ENCODE measurements at regions not wholly inside any gene's neighbourhood (a gene's known extent, or its start where the extent isn't known, plus 50 kb on each side); places are given as distances from the start of the nearest gene placed in this dataset.

DNA sequence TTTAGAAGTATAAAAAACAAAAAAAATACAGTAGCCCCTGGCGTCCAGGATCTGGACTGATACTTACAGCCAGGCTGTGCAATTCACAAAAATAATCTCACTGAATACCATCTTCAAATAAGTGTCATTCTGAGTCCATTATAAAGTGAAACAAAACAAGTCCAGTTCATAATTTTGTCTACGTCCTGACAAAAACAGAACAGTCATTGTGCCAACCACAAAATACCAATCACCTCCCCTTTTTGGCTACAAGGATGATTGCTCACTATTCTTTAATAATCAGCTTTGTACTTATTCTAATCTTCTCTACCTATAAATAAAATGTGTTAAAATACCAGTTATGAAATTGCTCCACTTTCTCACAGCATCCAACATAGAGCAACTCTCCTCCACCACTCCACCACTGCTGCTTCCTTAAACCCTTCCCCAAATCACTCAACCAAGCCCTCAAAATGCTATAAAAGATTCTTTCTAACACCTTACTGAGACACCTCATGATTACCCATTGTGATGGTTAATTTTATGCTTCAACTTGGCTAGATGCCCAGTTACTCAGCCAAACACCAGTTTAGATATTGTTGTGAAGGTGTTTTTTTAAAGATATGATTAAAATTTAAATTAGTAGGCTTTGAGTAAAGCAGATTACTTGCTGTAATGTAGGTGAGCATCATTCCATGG is 479.8 kb upstream of the SEMA3A start:
- no peak for DNase-seq

DNA sequence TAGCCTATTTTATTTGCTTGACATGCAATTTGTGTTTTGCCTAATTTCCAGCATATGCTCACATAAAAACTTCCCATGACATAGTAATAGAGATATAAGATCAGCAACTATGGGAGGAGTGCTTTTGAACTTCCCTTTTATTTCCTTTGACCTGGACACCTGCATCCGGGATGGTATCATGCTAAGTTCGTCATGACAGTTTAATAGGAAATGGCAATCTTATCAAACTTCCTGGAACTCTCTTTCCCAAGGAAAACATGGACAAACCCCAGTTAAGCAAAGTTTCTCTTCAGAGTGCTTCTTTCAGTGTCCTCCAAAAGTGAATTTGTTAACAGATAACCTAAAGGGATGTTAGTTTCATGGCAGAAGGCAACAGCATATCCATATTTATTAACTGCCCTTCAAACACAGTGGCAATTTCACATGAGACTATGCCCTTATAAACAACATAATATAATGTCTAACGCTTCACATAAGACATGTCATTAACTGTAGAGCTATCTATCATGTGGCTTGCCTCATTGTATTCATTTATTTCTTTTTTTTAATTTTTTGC is 474.7 kb upstream of the SEMA3A start:
- DNase-seq: no peak

DNA sequence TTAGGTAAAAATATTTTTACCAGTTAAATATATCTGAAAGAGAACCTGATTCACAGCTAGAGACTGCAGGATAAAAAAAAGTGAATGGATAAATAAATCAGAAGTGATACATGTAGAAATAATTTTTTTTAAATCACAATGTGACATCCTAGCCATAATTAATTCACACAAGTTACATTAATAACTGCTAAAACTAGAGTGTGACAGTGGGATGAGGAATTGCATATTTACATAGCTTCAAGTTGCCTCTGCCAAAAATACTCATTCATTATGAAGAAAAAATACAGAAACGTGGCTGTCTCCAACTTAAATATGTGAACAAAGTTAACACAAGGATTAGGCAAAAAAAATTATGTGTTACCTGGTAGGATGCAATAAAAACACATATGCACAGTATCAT is 473.5 kb upstream of the SEMA3A start:
- DNase-seq: no peak

DNA sequence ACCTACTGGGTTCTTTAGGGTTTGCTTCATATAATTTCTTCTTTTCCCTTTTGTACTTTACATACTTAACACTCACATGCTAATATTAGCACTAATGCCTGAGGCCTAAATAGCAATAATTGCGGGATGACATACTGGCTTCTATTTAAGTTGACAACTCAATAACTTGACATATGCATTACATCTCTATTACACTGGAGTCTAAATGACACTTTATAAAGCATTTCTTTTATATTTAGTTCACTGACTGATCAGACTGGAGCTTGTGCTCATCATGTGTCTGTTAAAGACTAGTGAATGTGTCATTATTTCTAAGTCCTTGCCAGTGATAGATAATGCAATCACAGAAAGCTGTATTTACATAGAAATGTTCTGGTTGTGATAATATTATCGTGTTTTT is 472.1 kb upstream of the SEMA3A start:
- no peak for DNase-seq

DNA sequence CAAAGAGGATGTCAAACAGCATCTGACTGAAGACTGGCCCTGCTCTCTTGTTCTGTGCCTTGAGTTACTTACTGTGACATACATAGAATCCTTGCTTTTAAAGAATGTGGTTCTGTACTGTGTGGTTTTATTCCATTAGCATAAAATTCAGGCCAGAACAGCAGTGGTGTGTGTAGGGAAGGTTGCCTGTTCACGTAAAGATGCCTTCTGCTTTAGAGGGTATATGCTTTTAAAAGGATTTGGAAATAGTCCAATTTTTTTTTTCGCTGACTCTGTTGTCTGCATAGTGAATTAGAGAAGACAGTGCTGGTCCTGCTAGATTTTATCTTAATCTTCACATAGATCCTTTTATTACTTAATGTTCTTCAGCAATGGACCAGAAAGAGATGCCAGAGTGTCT is 470.8 kb upstream of the SEMA3A start:
- no peak for DNase-seq

DNA sequence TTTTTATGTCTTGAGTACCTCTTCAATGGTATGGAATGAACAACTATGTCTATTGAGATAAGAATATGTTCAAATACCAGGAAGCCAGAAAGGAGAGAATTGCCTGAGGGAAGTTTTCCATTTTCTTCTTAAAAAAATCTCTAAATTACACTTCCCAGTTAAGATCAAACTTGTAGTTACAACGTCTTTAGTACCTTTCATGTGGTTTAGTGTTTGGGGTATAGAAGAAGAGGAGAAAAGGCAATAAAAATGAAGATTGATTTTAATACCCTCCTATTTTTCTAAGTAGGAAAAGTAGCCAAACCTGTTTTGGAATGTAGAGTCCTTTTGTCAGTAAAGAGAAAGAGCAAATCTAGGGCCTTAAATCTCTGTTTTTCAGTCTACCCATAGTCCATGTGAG is 470.0 kb upstream of the SEMA3A start:
- no peak for DNase-seq

DNA sequence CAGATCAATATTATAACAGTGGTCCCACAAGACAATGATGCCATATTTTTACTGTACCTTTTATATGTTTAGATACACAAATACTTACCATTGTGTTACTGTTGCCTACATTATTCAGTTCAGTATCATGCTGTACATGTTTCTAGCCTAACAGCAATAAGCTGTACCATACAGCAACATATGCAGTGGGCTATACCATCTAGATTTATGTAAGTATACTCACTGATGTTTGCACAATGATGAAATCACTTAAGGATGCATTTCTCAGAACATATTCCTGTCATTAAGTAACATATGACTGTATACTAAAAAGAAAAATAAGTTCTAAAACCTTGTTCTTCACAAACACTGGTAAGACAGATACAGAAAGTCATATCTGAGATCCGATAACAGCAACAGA is 468.6 kb upstream of the SEMA3A start:
- no peak for DNase-seq

DNA sequence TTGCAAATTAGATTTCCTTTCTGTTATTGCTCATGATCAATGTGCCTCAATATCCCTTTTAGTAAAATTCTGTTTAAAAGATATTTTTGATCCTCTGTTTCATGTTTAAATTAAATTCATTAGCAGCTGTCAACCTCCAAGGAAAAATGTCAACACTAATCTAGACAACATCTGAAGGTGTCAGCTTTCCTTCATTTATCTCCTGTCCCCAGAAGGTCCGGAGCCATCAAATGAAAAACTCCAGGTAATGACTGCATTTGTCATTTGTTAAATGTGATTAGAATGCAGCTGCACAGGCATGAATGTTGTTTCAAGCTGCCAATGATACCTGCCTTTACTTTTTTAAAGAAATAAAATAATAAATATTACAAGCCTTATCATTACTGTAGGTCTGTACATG is 463.7 kb upstream of the SEMA3A start:
- DNase-seq: no peak

DNA sequence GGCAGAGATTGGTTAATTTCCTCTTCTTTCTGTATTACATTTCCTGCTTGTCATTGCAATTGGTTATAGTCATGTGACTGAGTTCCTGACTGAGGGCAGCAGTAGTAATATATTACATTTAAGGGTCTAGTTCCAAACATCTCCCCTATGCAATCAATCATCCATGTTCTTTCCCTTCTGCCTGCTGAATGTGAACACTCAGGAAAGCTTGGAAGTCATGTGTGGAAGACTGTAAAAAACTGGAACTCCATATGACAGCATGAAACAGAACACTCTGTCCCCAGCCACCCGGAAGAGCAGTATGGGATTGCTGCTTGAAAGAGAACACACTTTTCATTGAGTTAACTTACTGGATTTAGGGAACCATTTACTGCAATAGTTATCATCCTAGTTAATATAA is 459.7 kb upstream of the SEMA3A start:
- no peak for DNase-seq

DNA sequence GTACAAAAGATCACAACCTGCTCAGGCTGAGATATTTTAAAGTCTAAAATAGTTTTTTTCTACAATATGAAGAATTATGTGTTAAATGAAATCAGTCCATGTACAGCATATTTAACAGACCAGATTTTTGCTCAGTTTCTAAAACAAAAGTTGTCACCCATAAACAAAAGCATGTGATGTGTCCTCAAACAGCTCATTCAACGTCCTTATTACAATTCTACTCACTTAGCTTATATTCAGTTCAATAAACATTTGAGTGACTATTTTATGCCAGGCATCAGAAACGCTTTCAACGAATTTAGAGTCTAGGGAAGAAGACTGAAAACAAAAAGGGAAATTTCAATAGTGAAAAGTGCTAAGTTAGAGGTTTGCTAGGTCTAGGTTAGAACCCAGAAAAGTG is 457.3 kb upstream of the SEMA3A start:
- DNase-seq: no peak

DNA sequence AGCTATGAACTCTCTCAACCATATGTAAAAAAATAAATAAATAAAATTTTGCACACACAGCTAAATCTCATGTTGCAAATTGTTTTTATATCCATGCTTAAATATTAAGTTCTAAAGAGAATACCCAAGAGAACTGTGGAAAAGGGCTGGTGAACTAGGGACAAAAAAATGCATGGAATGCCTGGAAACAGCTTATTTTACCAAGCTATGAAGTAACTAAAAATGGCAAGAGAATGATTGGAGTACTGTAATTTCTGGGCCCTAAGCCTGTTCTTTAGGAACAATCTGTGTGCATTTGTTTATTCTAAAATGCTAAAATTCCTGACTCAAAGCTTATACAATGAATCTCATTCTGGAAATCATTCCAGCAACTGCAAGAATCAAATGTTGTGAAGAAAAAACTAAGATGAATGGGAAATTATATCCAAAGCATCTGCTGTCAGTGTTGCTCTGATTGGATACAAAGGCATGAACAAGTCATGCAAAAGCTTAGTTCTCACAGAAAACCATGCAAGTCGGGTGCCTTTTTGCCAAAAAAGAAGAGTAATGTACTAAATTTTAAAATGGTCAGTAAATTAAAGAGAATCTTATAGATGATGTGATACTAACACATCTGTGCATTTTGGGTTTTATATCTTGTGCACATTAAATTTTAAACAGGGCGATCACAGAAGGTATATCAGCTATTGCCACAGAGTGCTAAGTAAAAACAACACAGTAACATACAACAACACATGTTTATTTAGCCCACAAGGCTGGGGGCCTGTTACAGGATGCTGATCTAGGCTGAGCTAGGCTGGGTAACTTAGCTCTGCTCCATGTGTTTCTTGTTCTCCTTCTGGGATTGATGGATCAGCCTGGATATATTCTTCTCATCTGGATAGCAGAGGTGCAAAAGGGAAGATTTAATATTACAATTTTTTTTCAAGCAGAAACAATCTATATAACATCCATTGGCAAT is 453.5 kb upstream of the SEMA3A start:
- peak in 1 of 2 experiments; percentile 32 for DNase-seq

DNA sequence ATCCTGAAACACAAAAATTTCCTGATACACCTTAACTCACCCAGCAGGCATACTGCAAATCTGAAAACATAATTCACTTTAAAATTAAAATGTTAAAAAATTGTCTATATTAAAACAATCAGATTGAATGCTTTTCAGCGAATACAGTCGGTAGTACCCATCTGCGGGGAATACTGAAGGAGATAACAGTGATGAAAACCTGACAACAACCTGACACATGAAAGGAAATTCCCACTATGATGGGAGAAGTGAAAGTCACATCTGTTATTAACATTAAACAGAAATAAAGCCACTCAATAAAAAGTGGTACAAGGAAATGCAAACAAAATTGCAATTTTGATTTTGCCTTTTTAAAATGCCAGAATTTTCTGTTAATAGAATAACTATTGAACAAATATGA is 448.0 kb upstream of the SEMA3A start:
- no peak for DNase-seq

DNA sequence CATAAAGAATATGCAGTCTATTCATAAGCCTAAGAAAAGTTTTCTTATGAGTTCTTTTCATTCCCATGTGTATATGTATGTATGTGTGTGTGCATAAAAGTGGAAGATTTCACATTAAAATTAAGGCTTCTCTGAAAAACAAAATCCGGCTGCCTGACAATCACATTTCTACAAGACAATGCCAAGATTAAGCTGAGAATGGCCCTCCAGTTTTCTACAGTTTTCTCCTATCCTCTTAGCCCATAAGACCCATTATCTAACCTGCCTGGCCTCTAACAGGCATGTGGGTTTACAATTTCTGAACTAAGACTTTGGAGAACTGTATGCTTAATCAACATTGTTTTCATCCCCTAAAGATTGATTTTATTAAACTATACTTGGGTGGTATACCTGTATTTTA is 446.0 kb upstream of the SEMA3A start:
- DNase-seq: no peak

DNA sequence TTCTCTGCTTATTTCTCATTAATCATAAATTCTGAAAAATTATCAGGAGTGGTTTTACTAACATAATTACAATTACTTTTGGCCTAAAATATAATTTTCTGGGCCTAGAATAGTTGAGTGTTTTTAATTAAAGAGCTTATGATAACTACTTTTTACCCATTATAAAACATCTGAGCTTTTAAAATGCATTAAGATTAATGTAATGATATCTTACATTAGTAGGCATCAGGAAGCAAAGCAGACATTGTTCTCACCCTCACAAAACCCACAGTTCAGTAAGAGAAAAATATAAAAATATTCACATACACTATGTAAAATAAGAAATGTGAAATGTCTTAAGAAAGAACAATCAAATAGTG is 443.7 kb upstream of the SEMA3A start:
- no peak for DNase-seq

DNA sequence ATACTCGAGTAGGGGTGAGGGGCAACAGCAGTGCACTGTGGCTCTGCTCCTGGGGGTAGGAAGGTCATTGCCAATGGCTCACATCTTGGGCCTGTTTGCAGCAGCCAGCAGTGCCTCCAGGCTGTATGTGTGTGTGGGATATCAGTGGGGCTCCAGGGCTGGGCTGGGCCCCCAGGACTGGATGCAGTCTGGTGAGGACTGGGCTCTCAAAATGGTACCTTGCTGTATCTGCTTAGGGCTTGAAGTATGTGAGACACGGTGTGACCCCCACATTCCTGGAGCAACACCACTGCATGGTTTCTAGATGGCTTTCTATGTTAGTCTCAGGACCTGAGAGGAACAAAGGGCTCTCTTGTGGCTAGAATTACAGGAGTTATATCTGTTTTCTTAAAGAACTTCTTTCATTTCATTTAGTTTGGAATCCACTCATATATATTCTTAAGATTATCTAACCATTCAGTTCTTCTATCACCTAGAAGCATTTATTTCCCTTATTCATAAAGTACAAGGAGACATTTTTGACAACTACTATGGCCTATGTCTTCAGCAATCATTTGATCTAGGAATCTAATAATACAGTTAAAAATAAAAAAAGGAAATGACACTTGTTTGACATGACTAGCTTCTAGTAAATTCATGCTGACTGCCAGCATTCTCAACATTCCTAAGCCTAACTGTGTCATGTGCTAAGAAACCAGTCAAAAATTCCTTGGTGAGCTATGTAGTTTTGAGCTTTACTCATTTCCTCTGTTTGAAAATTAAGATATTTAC is 443.2 kb upstream of the SEMA3A start:
- no peak for DNase-seq

DNA sequence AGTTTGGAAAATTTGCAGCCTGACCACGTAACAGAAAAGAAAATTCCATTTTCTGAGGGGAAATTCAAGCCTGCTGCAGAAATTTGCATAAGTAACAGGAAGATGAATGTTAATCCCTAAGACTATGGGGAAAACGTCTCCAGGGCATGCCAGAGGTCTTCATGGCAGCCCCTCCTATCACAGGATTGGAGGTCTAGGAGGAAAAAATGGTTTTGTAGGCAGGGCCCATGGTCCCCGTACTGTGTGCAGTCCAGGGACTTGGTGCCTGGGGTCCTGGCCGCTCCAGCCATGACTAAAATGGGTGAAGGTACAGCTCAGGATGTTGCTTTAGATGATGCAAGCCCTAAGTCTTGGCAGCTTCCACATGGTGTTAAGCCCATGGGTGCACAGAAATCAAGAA is 437.3 kb upstream of the SEMA3A start:
- no peak for DNase-seq

DNA sequence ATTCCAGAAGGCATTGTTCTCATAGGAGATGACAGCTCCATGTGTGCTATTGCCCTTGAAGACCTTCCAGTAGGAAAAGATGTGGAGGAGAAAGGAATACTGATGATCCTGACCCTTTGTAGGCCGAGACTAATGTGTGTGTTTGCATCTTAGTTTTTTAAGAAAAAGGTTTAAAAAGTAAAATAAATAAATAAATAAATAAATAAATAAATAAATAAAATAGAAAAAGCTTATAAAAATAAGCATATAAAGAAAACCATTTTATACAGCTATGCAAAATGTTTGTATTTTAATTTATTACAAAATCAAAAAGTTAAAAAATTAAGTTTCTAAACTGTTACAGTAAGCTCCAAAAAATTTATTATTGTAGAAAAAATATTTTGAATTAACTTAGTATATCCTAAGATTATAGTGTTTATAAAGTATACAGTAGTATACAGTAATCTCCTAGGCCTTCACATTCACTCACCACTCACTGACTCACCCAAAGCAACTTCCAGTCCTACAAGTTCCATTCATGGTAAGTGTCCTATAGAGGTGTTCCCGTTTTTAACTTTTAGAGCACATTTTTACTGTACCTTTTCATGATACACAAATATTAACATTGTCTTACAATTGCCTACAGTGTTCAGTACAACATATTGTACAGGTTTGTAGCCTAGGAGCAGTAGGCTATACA is 435.2 kb upstream of the SEMA3A start:
- DNase-seq: no peak

DNA sequence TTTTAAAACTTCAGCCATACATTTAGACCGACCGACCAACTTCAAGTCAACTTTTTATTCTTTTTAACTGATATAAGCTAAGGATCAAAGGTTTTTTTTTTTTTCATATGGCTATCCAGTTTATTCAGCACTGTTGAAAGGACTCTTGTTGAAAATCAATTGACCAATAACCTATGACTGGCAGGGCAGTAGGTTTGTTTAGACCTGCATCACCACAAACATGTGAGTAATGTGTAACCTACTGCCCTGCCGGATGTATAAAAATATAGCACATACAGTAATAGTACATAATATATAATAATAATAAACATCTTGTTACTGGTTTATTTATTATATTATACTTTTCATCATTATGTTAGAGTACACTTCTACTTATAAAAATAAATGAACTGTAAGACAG is 434.6 kb upstream of the SEMA3A start:
- no peak for DNase-seq

DNA sequence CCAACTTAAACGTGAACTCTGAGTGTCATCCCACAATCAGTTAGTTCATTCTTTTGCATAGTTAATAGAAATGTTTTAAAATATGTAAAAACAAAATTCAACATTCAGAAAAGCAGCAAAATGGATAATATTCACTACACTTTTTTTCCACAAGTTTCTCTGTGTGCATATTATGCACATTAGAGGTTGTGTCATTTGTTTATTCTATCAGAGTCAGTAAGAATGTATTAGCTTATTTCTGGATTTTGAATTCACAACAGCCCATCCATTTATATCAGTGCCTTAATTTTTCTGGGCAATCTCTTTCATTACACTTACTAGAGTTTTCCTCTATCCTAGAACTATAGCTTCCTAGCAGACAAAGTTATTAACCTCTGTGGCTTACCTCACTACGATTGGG is 432.7 kb upstream of the SEMA3A start:
- no peak for DNase-seq

DNA sequence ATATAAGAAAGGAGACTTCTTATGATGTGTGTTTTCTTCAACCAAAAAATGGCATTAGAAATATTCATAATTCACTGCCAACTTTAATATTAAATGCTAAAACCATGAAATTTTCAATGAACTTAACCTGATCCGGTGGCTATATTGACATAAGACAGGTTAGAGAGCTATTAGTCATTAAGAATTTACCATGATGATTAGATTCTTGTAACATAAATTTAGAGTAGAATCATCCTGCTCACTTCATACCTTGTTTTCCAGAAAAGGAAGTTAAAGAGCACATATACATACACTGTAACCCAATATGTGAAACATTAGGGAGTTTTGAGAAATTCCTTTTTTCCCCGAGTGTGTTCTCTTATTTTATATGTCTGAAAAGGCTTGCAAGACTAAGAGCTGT is 430.3 kb upstream of the SEMA3A start:
- no peak for DNase-seq

DNA sequence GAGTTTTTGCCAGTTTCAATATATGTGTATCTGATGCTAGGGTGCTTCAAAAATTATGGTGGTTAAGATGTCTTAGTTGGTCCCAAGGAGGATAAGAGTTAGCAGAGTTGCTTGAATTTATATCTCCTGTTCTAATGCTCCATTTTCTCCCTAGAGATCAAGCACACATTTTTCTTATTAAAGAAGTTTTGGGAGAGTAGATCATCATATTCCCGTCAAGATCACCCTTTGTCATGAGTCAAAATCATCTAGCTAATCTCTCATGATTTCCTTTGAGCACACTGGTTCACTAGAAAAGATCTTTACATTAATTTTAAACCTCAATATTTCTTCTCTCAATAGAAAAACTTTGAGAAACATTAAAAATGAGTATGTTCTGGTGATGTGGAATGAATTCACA is 429.9 kb upstream of the SEMA3A start:
- no peak for DNase-seq

DNA sequence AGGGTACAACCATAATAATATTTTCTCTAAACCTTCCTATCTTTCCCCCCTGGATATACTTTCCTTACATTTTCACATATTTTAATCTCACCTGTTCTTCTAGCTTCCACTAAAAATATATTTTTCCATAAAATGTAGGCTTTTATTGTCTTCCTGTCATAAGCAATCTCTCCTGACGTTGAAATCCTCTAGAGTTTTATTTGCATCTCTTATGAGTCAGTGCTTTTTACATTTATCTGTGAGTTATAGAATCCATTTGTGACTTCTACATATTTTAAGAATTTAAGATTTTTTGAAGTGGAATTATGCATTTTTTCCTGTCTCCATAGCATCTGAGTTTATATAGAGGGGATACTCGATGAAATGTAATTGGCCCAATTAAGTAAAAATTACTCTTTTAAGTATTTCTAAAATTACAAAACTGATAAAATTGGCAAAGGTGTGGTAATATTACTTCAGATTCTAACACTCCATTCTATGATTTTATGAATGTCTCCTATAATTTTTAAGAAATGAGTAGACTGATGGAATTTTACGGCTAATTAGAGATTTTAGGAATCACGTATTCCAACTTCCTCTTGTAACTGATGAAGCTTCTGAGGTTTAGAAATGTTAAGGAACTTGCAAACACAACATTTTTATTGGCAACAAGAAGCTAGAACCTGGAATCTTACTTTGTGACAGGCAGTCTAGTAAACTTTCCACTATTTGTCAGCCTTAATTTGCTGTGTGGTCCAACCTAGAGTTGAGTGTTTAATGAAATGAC is 422.9 kb upstream of the SEMA3A start:
- DNase-seq: no peak
